Gastroesophageal sphincter (tissue), 3 donors: ENCODE measurements at regions not wholly inside any gene's neighbourhood (a gene's known extent, or its start where the extent isn't known, plus 50 kb on each side); places are given as distances from the start of the nearest gene placed in this dataset.

Experiments used
- CTCF ChIP-seq, 4 experiments: fragments of 200-600 bp in 2 of 4; fragments of 450-650 bp in 2 of 4; sonication (generic) in 1 of 4; IDR thresholded peaks; one replicate each; pipeline ENCODE4 v1.5.1; 2017 to 2019; ENCODE audit warnings: antibody characterized with exemption in 4 of 4, mild to moderate bottlenecking in 2 of 4, moderate library complexity in 2 of 4
- EP300 ChIP-seq: sonication (generic); formaldehyde crosslinking; IDR thresholded peaks from one replicate; pipeline ENCODE4 v1.6.1; 2017; ENCODE audit warnings: antibody characterized with exemption, mild to moderate bottlenecking
- POLR2A ChIP-seq, 2 donors: fragments of 450-650 bp; IDR thresholded peaks; one replicate each; pipeline ENCODE4 v1.6.1; 2017; ENCODE audit warnings: antibody characterized with exemption in 2 of 2, mild to moderate bottlenecking in 2 of 2, moderate library complexity in 1 of 2
- POLR2AphosphoS5 ChIP-seq: sonication (generic); formaldehyde crosslinking; IDR thresholded peaks from one replicate; pipeline ENCODE4 v1.6.1; 2017; ENCODE audit warnings: antibody characterized with exemption

GRCh38 chr2:193539188-193539587, 1344.5 kb upstream of the TMEFF2 start:
- TF ChIP-seq CTCF (IDR thresholded peaks at IDR 0.05) (no peak), POLR2A (IDR thresholded peaks at IDR 0.05) (no peak), POLR2AphosphoS5 (no peak), EP300 (no peak)
